ENCODE measurements at regions not wholly inside any gene's neighbourhood (a gene's known extent, or its start where the extent isn't known, plus 50 kb on each side); places are given as distances from the start of the nearest gene placed in this dataset.
"Not testable (repeated sequence)": the region's sequence is repeated elsewhere in the genome, so short reads cannot be mapped to it uniquely, and the experiment has no call there.

DNA sequence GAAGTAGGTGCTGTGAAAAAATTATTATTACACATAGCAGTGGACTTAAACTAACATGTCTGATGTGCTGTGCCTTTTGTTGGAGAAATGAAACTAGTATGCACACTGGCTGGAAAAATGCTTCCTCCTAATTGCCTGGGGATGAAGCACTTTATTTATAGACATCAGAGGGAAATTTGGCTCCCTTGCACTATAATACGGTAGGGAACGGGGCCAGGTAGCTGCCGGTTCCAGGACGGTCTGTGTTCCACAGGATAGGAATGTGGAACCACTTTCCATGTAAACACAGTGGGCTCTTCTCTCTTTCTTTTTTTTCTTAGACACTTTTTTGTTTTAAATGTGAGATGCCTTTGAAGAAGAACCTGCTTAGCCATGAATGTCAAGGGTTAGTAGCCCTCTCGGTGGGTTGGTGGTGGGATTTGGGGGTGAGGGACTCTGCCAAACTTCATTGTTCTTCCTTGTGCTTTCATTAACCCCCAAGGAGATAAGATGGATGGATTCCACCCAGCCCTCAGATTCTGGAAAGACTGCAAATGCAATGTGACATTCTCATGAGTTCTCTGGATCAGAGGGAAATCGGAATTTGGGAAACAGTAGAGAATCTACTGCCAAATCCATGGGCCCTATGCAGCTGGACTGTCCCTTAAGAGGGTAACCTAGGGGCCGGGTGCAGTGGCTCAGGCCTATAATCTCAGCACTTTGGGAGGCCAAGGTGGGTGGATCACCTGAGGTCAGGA, 58.0 kb upstream of the GSC start:
- DNase-seq (ENCODE audit: low spot score): no peak

DNA sequence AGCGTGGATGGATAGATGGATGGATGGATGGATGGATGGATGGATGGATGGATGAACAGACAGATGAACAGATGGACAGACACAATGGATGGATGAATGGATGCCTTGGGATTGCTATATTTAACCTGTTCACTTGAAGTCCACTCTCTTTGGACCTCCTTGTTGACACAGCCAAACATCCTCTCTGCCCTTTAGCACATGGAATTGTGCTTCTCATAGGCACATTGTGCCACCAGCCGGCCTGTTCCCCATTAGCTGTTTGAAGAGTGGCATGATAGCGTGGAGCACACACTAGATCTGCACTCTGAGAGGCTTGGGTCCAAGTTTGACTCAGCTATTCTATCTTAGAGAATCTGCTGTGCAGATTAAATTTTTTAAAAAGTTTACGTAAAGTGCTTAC, 56.9 kb upstream of the GSC start:
- no peak for DNase-seq (ENCODE audit: low spot score)

DNA sequence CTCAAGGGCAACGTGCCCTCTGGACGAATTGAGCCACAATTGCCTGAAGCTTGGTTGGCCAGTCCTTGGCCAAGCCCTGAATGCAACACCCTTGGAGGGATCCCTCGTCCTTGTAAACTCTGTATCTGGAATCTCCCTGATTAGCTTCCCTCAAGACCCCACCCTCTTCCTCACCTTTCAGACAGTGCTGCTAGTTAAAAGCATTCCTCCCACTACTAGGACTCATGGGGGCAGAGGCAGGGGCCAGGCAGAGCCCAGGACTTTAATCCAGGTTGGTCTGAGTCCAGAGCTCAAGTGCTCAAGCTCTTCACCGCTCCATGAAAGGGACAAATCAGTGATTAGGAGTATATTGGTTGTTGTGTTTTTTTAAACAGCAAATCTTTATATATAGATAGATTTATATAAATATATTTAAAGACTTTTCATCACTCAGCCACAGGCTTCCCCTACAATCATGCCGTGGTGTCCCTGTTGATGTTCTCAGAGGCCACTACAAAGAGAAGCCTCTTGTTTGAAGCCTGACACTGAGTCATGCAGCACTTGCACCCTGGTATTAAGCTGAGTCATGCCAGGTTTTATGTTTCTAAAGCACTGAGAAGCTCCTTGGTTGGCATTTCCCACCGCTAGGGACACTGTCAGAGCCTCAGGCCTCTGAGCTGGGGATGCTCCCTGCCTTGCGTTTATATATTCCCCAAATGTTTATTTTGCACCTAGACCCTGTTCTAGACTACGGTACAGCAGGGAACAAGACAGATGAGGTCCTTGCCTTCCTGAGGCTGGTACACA, 53.8 kb upstream of the GSC start:
- DNase-seq (ENCODE audit: low spot score): no peak

DNA sequence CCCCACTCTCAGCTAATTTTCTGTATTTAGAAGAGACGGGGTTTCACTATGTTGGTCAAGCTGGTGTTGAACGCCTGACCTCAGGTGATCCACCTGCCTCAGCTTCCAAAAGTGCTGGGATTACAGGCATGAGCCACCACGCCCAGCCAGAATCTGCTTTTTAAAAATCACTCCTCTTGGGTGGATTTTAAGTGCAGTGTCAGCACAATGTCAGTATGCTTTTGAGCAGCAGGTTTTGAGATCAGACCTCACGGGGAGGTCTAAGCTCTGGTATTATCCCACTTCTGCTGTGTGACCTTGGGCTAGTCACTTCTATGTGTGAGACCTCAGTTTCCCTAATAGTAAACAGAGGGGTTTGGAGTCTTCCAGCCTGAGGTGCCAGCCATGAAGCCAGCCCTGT, 51.8 kb upstream of the GSC start:
- DNase-seq (ENCODE audit: low spot score): no peak

DNA sequence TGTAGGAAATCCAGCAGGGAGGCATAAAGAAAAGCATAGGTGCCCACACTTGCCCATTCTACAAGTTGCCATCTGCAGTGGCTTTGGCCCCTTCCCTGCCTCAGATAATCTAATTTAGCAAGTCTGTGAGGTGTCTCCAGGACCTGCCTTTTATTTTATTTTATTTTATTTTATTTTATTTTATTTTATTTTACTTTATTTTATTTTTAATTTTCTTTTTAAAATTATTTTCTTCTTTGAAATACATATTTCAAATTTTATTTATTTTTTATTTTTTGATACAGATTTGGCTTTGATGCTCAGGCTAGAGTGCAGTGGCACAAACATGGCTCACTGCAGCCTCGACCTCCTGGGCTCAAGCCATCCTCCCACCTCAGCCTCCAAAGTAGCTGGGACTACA, 51.0 kb upstream of the GSC start:
- DNase-seq (ENCODE audit: low spot score): not testable (repeated sequence)
